Neural cell (in vitro differentiated cells): ENCODE measurements at regions not wholly inside any gene's neighbourhood (a gene's known extent, or its start where the extent isn't known, plus 50 kb on each side); places are given as distances from the start of the nearest gene placed in this dataset.

Source experiments
- H2AFZ ChIP-seq: fragments of 200-600, 300-800 bp; sonication (generic), shearing (Covaris generic); 2 replicates; pipeline ENCODE4 v1.6.0; 2014; ENCODE audit warnings: low read depth, mild to moderate bottlenecking, antibody characterized with exemption, low read length, moderate library complexity
- H3F3A ChIP-seq: fragments of 200-600 bp; shearing (Covaris generic); 2 replicates; pipeline ENCODE4 v1.6.1; 2016; ENCODE audit warnings: mild to moderate bottlenecking, moderate library complexity, mixed read lengths, antibody characterized with exemption, low read length; ENCODE audit not compliant: insufficient read depth, poor library complexity, severe bottlenecking
- H3K27ac ChIP-seq: fragments of 200-600, 300-800 bp; sonication (generic), shearing (Covaris generic); 2 replicates; pipeline ENCODE4 v1.5.1; 2014; ENCODE audit warnings: mild to moderate bottlenecking, low read length, moderate library complexity
- H3K27me3 ChIP-seq: fragments of 300-800, 200-600 bp; sonication (generic), shearing (Covaris generic); 2 replicates; pipeline ENCODE4 v1.6.0; 2014; ENCODE audit warnings: mild to moderate bottlenecking, low read depth, low read length, moderate library complexity; ENCODE audit not compliant: insufficient read depth
- H3K36me3 ChIP-seq: fragments of 300-800, 200-600 bp; sonication (generic), shearing (Covaris generic); 2 replicates; pipeline ENCODE4 v1.5.1; 2014; ENCODE audit warnings: mild to moderate bottlenecking, antibody characterized with exemption, low read length, moderate library complexity; ENCODE audit not compliant: insufficient read depth
- H3K4me2 ChIP-seq: fragments of 300-800, 200-600 bp; sonication (generic), shearing (Covaris generic); 2 replicates; pipeline ENCODE4 v1.6.0; 2014; ENCODE audit warnings: mild to moderate bottlenecking, low read length
- H3K4me3 ChIP-seq: fragments of 300-800, 200-600 bp; sonication (generic), shearing (Covaris generic); 2 replicates; pipeline ENCODE4 v1.5.1; 2014; ENCODE audit warnings: mild to moderate bottlenecking, low read length, moderate library complexity
- H3K79me2 ChIP-seq: fragments of 200-600 bp; shearing (Covaris generic); replicated peaks from 2 replicates; pipeline ENCODE4 v1.6.0; 2014; ENCODE audit warnings: mild to moderate bottlenecking, low read length, moderate library complexity; ENCODE audit not compliant: insufficient read depth
- H3K9ac ChIP-seq: fragments of 300-800, 200-600 bp; sonication (generic), shearing (Covaris generic); 2 replicates; pipeline ENCODE4 v1.6.1; 2016; ENCODE audit warnings: mild to moderate bottlenecking, low read length, mixed read lengths
- H3K9me2 ChIP-seq: fragments of 200-600 bp; shearing (Covaris generic); 2 replicates; pipeline ENCODE4 v1.6.1; 2016; ENCODE audit warnings: mild to moderate bottlenecking, low read length, mixed read lengths; ENCODE audit not compliant: insufficient read depth
- H3K9me3 ChIP-seq: fragments of 200-600, 300-800 bp; sonication (generic), shearing (Covaris generic); 2 replicates; pipeline ENCODE4 v1.6.1; 2016; ENCODE audit warnings: mild to moderate bottlenecking, mixed run types, low read length, moderate library complexity, mixed read lengths
- H4K20me1 ChIP-seq: fragments of 200-600 bp; shearing (Covaris generic); 2 replicates; pipeline ENCODE4 v1.6.1; 2016; ENCODE audit warnings: mild to moderate bottlenecking, mixed run types; ENCODE audit not compliant: insufficient read depth
- EP300 ChIP-seq: fragments of 450-650 bp; conservative IDR thresholded peaks from 2 replicates; pipeline ENCODE4 v1.6.1; 2014; ENCODE audit warnings: antibody characterized with exemption, mild to moderate bottlenecking, moderate library complexity; ENCODE audit not compliant: poor library complexity, severe bottlenecking
- EZH2 ChIP-seq: fragments of 200-600, 300-800 bp; shearing (Covaris generic), sonication (generic); IDR thresholded peaks from 2 replicates; pipeline ENCODE4 v1.6.1; 2014; ENCODE audit warnings: antibody characterized with exemption, low read length, borderline replicate concordance, mild to moderate bottlenecking; ENCODE audit not compliant: insufficient read depth, poor library complexity, severe bottlenecking
- MXI1 ChIP-seq: fragments of 450-650 bp; conservative IDR thresholded peaks from 2 replicates; pipeline ENCODE4 v1.6.1; 2014; ENCODE audit warnings: antibody characterized with exemption, mild to moderate bottlenecking; ENCODE audit not compliant: poor library complexity, severe bottlenecking
- POLR2AphosphoS5 ChIP-seq: IDR thresholded peaks from 2 replicates; pipeline ENCODE4 v1.6.1; 2012
- RAD21 ChIP-seq: fragments of 450-650 bp; conservative IDR thresholded peaks from 2 replicates; pipeline ENCODE4 v1.6.1; 2014; ENCODE audit warnings: antibody characterized with exemption, mild to moderate bottlenecking, moderate library complexity
- SMC3 ChIP-seq: fragments of 450-650 bp; conservative IDR thresholded peaks from 2 replicates; pipeline ENCODE4 v1.6.1; 2014; ENCODE audit warnings: antibody characterized with exemption, mild to moderate bottlenecking, moderate library complexity; ENCODE audit not compliant: poor library complexity
- TAF1 ChIP-seq: IDR thresholded peaks from 2 replicates; pipeline ENCODE4 v1.6.1; 2012; ENCODE audit warnings: low read depth
- TF ChIP-seq, protein P1 (sequence below): IDR thresholded peaks from 2 replicates; pipeline ENCODE4 v1.6.1; 2012; ENCODE audit warnings: borderline replicate concordance
- TF ChIP-seq, protein P2 (sequence below): fragments of 450-650 bp; IDR thresholded peaks from 2 replicates; pipeline ENCODE4 v1.5.1; 2014; ENCODE audit warnings: antibody characterized with exemption, mild to moderate bottlenecking, moderate library complexity; ENCODE audit not compliant: poor library complexity, severe bottlenecking

DNA sequence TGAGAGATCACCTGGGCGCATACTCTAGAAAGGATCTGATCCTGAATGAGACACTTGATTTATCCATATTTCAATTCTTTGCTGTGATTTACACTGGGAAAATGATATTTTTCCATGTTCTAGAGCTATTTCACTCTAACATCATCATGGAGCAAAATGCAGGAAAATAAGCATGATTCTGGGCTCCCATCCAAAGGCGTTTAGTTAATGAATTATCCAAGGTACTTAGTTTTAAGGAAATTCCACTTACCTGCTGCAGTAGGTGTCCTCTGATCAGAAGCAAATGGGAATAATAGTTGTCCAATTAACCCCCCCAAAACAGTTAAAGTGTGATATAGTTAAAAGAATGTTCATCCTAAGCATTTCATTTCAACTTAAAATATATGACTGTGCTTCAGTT lies 204.5 kb upstream of the PRKD1 start:
- H3K27me3 ChIP-seq = no peaks in the 10 kb centered on the region
- TF ChIP-seq, protein P1, sequence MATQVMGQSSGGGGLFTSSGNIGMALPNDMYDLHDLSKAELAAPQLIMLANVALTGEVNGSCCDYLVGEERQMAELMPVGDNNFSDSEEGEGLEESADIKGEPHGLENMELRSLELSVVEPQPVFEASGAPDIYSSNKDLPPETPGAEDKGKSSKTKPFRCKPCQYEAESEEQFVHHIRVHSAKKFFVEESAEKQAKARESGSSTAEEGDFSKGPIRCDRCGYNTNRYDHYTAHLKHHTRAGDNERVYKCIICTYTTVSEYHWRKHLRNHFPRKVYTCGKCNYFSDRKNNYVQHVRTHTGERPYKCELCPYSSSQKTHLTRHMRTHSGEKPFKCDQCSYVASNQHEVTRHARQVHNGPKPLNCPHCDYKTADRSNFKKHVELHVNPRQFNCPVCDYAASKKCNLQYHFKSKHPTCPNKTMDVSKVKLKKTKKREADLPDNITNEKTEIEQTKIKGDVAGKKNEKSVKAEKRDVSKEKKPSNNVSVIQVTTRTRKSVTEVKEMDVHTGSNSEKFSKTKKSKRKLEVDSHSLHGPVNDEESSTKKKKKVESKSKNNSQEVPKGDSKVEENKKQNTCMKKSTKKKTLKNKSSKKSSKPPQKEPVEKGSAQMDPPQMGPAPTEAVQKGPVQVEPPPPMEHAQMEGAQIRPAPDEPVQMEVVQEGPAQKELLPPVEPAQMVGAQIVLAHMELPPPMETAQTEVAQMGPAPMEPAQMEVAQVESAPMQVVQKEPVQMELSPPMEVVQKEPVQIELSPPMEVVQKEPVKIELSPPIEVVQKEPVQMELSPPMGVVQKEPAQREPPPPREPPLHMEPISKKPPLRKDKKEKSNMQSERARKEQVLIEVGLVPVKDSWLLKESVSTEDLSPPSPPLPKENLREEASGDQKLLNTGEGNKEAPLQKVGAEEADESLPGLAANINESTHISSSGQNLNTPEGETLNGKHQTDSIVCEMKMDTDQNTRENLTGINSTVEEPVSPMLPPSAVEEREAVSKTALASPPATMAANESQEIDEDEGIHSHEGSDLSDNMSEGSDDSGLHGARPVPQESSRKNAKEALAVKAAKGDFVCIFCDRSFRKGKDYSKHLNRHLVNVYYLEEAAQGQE = no peak
- TF ChIP-seq SMC3 (no peak), RAD21 (no peak), TAF1 (no peak), POLR2AphosphoS5 (no peak), EZH2 (no peak), EP300 (no peak), MXI1 (no peak)
- TF ChIP-seq, protein P2, sequence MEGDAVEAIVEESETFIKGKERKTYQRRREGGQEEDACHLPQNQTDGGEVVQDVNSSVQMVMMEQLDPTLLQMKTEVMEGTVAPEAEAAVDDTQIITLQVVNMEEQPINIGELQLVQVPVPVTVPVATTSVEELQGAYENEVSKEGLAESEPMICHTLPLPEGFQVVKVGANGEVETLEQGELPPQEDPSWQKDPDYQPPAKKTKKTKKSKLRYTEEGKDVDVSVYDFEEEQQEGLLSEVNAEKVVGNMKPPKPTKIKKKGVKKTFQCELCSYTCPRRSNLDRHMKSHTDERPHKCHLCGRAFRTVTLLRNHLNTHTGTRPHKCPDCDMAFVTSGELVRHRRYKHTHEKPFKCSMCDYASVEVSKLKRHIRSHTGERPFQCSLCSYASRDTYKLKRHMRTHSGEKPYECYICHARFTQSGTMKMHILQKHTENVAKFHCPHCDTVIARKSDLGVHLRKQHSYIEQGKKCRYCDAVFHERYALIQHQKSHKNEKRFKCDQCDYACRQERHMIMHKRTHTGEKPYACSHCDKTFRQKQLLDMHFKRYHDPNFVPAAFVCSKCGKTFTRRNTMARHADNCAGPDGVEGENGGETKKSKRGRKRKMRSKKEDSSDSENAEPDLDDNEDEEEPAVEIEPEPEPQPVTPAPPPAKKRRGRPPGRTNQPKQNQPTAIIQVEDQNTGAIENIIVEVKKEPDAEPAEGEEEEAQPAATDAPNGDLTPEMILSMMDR = no peak
- H3K4me3 ChIP-seq = no peak overlapping the region
- no peaks in the 10 kb centered on the region for H3K79me2 ChIP-seq
- H3K27ac ChIP-seq = no peak overlapping the region
- H3K9me2 ChIP-seq = no peaks in the 10 kb centered on the region
- no peak overlapping the region for H2AFZ ChIP-seq
- H3F3A ChIP-seq = no peaks in the 10 kb centered on the region
- no peak overlapping the region for H3K4me2 ChIP-seq
- no peak overlapping the region for H3K9ac ChIP-seq
- no peaks in the 10 kb centered on the region for H3K9me3 ChIP-seq
- H3K36me3 ChIP-seq = no peaks in the 10 kb centered on the region
- no peaks in the 10 kb centered on the region for H4K20me1 ChIP-seq

DNA sequence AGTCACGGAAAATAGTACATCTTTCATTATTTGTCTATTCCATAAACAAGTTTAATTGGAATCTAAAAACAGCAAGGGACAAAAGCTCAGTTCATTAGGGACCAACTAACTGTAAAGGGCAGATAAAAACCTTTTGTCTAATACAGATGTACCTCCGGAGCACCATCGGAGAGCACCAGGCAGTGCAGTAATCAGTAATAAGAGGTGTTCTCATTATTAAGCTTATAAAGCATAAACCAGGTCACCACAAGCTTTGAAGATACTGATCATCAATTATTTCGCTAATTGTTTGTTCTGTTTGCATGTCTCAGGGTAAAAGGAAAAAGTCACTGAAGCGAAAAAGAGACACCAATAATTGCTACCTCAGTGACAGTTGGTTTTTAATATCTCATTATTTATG lies 207.3 kb upstream of the PRKD1 start:
- Histone ChIP-seq H3K9me2 (no peaks in the 10 kb centered on the region), H2AFZ (no peak overlapping the region), H3K9me3 (no peaks in the 10 kb centered on the region), H3K4me2 (no peak overlapping the region), H3K79me2 (no peaks in the 10 kb centered on the region), H3K36me3 (no peaks in the 10 kb centered on the region), H3K4me3 (no peak overlapping the region), H4K20me1 (no peaks in the 10 kb centered on the region), H3K27me3 (no peaks in the 10 kb centered on the region), H3K9ac (no peak overlapping the region), H3F3A (no peaks in the 10 kb centered on the region), H3K27ac (no peak overlapping the region)
- TF ChIP-seq, protein P1 = no peak
- TF ChIP-seq SMC3 (no peak), POLR2AphosphoS5 (no peak), EZH2 (no peak), EP300 (no peak), MXI1 (no peak)
